ENCODE measurements at regions not wholly inside any gene's neighbourhood (a gene's known extent, or its start where the extent isn't known, plus 50 kb on each side); places are given as distances from the start of the nearest gene placed in this dataset.

DNA sequence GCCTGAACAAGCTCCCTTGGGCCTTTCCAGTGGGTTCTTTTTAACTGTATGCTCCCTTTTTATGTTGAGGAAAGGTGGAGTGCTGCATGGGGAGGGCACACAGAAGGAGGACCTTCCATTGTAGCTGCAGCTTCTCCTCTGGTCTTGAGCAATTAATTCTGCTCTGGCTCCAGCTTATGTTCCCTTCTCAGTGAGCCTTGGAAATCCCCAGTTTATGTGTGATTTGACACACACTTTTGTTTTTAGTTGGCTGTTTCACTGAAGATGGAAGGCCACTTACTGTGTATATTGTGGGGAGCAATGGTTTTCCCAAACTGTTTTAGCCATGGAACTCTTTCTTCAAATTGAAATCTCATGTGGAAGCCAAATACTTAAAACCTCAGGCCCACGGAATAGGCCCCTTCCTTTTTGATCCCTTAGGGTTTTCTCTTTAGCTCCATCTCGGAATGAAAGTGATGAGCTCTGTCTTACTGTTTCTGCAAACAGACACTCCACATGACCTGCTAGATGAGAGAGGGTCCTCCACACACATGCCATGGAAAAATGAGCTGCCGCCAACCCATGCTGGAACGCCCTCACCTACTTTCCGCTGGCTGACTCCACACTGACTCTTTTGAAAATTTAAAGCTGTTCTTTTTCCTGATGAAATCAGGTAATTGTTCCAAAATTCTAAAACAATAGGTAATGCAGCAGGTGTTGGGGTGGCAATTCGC is 280.9 kb upstream of the SIX2 start:
- TF ChIP-seq, protein P1, sequence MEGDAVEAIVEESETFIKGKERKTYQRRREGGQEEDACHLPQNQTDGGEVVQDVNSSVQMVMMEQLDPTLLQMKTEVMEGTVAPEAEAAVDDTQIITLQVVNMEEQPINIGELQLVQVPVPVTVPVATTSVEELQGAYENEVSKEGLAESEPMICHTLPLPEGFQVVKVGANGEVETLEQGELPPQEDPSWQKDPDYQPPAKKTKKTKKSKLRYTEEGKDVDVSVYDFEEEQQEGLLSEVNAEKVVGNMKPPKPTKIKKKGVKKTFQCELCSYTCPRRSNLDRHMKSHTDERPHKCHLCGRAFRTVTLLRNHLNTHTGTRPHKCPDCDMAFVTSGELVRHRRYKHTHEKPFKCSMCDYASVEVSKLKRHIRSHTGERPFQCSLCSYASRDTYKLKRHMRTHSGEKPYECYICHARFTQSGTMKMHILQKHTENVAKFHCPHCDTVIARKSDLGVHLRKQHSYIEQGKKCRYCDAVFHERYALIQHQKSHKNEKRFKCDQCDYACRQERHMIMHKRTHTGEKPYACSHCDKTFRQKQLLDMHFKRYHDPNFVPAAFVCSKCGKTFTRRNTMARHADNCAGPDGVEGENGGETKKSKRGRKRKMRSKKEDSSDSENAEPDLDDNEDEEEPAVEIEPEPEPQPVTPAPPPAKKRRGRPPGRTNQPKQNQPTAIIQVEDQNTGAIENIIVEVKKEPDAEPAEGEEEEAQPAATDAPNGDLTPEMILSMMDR (IDR thresholded peaks at IDR 0.05; ENCODE audit: low read depth, low read length, missing input control), result no peak
- no peak for TF ChIP-seq RAD21 (IDR thresholded peaks at IDR 0.05)
